GM12865 (cell line): ENCODE measurements at regions not wholly inside any gene's neighbourhood (a gene's known extent, or its start where the extent isn't known, plus 50 kb on each side); places are given as distances from the start of the nearest gene placed in this dataset.

ENCODE experiments used
- DNase-seq: peaks from one replicate; pipeline ENCODE4 v3.0.0; 2010; ENCODE audit warnings: low read depth
- H3K4me3 ChIP-seq: 2 replicates; pipeline ENCODE4 v1.5.1; 2011; ENCODE audit warnings: mild to moderate bottlenecking, low read depth, low read length, control low read depth
- CTCF ChIP-seq: IDR thresholded peaks from 2 replicates; pipeline ENCODE4 v1.5.1; 2011; ENCODE audit warnings: low read length, control low read depth, low read depth, inconsistent platforms; ENCODE audit not compliant: insufficient read depth; ENCODE audit errors: missing control alignments

DNA sequence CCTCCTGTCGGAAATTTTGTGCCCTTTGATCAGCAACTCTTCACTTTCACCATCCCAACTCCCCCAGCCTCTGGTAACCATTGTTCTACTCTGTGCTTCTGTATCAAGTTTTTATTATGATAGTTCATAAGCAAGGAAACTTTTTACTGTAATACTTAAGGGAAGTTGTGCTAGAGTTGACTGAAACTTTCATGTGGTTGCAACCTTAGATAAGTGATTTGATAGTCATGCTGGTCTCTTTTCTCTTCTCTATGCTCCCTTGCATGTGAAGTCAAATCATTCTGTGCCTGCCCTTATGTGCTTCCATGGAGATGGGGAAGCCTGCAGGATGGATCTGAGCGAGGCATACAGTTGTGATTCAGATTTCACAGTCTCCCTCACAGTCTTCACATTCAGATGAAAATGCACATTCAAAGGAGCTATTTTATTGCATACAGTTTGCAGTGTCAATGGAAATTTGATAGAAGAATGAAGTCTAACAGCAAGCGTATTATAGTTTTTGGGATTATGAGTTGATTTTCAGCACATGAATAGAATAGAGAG lies 1428.3 kb upstream of the TENM3 start:
- no peak overlapping the region for H3K4me3 ChIP-seq
- TF ChIP-seq CTCF: no peak

DNA sequence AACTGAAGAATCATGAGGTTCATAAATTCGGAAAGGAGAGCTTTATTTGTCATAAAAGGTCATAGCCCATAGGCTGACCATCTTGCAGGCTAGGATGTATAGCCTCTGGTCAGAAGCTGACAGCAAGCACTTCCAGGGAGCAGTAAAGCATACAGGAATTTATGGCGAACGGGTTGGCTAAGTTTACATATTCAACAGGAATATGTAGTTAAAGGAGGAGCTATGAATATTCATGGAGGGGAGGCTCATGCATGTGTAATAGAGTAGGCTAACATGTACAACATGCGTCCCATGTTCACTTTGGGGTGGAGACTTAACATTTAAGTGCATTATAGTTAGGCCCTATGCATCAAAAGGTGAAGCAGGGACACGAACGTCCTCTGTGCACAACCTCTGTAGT lies 1425.7 kb upstream of the TENM3 start:
- TF ChIP-seq CTCF: no peak
- no peak overlapping the region for H3K4me3 ChIP-seq
- no peak for DNase-seq

More for the DNA sequence above, 1428.3 kb upstream of the TENM3 start:
- DNase-seq: no peak

DNA sequence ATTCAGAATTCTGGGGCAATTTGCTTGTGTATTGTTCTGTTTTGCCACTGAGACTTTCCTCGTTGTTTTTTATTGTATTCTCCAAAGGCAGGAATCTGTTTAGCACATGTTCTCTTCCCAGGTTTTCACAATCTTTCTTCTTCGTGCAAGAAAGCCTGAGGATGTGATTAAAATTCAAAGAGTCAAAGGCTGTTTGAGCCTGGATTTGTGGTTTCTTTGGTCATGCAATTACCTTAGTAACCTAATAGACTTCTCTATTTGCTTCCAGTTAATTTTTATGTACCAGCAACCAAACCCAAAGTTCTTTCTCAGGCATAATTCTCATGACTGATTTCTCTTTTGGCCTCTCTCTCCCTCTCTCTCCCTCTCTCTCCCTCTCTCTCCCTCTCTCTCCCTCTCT lies 1420.1 kb upstream of the TENM3 start:
- no peak overlapping the region for H3K4me3 ChIP-seq
- TF ChIP-seq CTCF: no peak
- no peak for DNase-seq

- H3K4me3 ChIP-seq: no peak overlapping the region
- no peak for TF ChIP-seq CTCF
- DNase-seq: no peak
These were observed 1415.8 kb upstream of the TENM3 start for GRCh38 chr4:180827232-180828009.

- TF ChIP-seq CTCF: peak; percentile 52
- DNase-seq: peak; percentile 53
These were observed 1414.7 kb upstream of the TENM3 start for GRCh38 chr4:180828455-180829018.

DNA sequence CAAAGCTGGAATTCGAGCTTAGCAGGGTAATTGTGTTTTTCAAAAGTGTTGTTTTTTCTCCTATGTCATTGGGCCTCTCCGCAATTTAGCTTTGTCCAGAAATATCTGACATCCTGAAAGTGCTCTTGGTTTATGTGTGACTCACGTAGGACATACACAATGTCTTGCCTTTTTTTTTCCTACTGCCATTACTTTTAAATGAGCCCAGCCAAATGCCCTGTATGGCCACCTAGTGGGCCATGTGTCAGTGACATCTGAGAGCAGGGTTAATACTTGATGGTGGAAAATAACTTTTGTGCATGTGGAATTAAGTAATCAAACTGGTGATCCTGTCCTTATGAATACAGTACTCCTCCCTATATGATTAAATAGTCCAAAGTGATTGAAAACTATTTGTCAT lies 1411.1 kb upstream of the TENM3 start:
- no peak overlapping the region for H3K4me3 ChIP-seq
- no peak for DNase-seq
- no peak for TF ChIP-seq CTCF

More at GRCh38 chr4:180828455-180829018, 1414.7 kb upstream of the TENM3 start:
- no peak overlapping the region for H3K4me3 ChIP-seq
